Breast epithelium (tissue), 3 donors: ENCODE measurements at regions not wholly inside any gene's neighbourhood (a gene's known extent, or its start where the extent isn't known, plus 50 kb on each side); places are given as distances from the start of the nearest gene placed in this dataset.

Experiments used
- CTCF ChIP-seq, 3 donors: fragments of 450-650 bp; IDR thresholded peaks; one replicate each; pipeline ENCODE4 v1.5.1; 2016 to 2017; ENCODE audit warnings: antibody characterized with exemption in 3 of 3, mild to moderate bottlenecking in 3 of 3, moderate library complexity in 3 of 3
- POLR2A ChIP-seq: fragments of 450-650 bp; IDR thresholded peaks from one replicate; pipeline ENCODE4 v1.6.1; 2016; ENCODE audit warnings: antibody characterized with exemption, mild to moderate bottlenecking, moderate library complexity
- POLR2AphosphoS5 ChIP-seq, 3 donors: sonication (generic); formaldehyde crosslinking; IDR thresholded peaks; one replicate each; pipeline ENCODE4 v1.6.1; 2017; ENCODE audit warnings: antibody characterized with exemption in 3 of 3

- TF ChIP-seq CTCF (IDR thresholded peaks at IDR 0.05) = no peak
- TF ChIP-seq POLR2AphosphoS5 (IDR thresholded peaks at IDR 0.05) = no peak
- TF ChIP-seq POLR2A = no peak
These were observed 106.1 kb downstream of the GGTLC2 start for GRCh38 chr22:22750335-22751042.
